ENCODE measurements at regions not wholly inside any gene's neighbourhood (a gene's known extent, or its start where the extent isn't known, plus 50 kb on each side); places are given as distances from the start of the nearest gene placed in this dataset.

DNA sequence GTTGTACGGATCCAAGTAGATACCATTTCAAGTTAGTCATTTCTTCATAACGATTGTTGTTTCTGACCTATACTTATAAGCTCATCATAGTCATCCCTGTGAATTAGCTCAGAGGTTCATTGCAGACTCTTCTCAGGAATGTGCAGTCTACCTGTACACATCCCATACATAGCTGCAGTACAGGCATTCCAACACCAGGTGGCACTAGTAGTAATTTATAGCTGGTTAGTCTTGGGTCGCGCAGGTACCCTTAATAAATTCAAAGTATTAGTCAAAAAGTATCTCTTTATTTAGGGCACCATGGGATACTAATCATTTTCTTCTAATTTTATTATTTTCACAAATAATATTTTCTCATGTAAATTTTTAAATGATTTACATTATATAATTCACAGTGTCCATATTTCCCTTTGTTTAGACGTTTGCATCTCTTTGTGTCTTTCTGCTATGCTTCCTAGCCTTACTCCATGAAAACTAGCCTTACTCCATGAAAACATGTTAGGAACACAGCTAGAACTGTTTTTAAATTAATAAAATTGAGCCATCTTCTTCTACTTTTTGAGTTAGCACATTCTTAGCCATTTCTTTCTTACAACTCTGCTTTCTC is 128.6 kb upstream of the FAM83B start:
- peak in 1 of 2 experiments; percentile 13 for DNase-seq (ENCODE audit: low read depth in 2 of 2)

DNA sequence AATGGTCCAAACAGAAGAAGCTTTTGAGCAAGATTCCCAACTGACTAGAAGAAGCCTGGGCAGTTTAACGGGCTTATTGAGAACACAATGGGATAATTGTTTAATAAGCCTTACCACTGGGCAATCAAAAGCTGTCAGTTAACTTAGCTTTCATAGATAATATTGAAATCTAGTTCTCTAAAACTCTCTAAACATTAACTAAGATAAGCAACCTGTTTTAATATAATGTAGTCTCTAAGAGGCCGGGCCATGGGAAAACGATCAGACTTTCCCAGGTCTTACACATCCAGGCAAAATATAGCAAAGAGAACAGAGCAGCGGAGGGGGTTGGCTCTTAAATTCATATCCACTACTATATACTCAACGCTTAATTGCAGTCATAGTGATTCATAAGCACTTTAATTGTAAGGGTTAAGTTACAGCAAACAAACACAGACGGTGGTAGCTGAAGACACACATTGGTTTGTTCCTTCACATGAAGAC is 128.0 kb upstream of the FAM83B start:
- DNase-seq (ENCODE audit: low read depth in 2 of 2), result no peak

DNA sequence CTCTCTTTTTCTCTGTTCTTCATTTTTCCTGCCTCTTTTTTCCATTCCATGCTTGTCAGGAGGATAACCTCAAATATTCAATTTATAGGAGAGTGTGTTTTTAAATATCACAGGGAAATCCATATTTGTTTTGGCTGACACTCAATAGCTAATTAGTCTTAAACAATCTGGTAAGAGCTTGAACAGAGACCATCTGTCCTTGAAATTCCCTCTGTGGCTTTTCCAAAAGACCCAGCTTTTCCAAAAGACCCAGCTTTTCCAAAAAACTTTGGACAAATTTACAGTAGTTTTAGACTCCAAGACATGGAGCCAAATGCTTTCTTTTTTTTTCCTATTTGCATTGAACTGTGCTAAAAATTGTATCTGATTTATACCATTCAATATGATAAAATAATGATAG is 127.4 kb upstream of the FAM83B start:
- peak in 1 of 2 experiments; percentile 4 for DNase-seq (ENCODE audit: low read depth in 2 of 2)

DNA sequence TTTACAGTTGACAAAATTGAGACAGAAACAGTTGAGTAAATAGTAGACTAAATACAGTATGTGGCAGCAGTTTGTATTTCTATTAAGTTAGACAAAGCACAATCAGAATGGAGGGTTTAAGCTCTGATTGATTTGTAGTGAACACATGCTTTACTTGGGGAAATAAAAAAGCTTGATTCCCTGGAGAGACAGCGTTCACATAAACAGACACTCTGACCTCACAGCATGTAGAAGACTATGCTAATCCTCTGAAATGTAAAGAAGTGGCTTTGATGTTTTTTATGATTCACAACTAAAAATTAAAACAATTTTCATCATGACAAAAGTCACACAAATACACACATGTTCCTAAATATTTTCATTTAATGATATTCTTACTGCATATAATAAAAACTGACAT is 126.9 kb upstream of the FAM83B start:
- peak in 1 of 2 experiments; percentile 3 for DNase-seq (ENCODE audit: low read depth in 2 of 2)

DNA sequence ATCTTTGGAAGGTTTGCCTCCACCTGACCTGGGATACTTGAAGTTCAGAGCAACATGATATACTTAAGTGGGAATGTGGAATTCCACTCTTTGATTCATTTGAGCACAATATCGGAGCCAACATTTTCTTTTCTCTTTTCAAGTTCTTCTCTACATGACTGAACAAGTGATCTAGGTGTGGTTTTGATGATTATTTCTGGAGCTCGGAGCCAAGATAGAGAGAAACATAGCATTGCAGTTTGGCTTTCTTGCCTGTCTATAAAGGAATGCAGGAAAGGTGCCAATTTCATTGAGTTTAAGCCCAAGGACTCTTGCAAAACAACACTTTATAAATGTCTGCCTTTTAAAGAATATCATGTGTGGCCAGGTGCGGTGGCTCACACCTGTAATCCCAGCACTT is 124.2 kb upstream of the FAM83B start:
- DNase-seq (ENCODE audit: low read depth in 2 of 2), result no peak

DNA sequence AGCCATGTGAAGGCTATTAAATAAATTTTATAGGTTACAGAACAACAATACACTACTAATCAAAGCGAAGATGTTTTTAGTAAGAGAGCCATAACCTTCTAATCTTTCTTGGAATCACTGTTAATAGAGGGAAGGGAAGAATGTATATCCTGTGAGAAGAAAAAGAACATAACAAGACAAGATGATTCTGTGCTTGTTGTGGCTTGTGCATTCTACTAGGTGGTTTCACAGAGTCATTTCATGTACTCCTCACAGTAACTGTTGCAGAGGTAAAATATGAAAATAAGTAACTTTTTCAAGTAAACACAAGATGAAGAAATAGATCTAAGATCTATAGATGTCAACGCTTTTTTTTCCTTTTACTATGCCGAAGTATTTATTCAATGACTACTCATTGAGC is 116.9 kb upstream of the FAM83B start:
- DNase-seq (ENCODE audit: low read depth in 2 of 2), result no peak

DNA sequence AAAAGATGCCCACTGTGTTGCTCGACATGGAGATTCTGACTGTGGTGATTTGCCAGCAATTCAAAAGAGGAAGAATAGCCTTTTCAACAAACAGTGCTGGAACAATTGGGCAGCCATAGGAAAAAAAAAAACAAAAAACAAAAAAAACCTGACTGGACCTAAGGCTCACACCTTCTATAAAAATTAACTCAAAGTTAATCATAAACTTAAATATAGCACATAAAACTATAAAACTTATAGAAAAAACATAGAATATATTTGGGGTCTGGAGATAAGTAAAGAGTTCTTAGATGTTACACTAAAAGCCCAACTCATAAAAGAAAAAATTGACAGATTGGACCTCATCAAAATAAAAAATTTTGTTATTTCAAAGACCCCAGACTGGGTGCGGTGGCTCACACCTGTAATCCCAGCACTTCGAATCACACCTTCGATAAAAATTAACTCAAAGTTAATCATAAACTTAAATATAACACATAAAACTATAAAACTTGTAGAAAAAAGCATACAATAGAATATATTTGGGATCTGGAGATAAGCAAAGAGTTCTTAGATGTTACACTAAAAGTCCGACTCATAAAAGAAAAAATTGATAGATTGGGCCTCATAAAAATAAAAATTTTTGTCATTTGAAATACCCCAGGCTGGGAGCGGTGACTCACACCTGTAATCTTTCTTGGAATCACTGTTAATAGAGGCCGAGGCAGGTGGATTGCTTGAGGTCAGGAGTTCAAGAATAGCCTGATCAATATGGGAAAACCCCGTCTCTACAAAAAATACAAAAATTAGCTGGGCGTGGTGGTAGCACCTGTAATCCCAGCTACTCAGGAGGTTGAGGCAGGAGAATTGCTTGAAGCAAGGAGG is 115.6 kb upstream of the FAM83B start:
- DNase-seq (ENCODE audit: low read depth in 2 of 2), result no peak

DNA sequence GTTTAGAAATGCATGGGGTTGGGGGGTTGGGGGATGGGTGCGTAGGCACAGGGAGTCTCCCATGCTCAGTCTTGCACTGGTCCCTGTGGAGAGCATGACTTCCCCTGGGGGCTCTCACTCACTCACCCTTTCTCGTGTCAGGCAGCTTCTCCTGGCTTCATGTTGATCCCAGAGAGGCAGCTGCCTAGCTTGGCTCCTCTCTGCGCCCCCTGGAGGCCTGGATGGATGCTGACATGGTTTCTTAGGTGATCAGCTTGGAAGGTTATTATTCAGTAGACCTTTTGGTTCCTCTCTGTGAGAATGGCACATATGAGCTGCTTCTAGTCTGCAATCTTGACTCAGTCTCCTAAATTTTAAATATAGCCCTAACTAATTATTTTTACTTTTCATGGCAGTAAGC is 109.3 kb upstream of the FAM83B start:
- no peak for DNase-seq (ENCODE audit: low read depth in 2 of 2)

DNA sequence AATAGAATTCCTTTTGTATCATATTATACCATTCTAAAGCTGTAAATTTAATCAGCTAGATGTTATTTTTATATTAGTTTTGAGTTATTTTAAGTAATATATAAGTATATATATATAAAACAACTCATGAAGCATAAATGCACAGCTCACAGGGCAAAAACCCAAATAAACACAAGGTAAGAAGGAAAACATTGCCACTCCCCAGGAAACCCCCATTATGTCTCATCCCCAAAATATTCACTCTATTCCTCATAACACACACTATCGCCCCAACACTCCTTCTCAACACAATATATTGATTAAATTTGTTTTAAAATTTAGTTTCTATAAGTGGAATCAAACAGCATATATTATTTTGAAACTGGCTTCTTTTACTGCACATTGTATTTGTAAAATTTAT is 98.6 kb upstream of the FAM83B start:
- no peak for DNase-seq (ENCODE audit: low read depth in 2 of 2)

DNA sequence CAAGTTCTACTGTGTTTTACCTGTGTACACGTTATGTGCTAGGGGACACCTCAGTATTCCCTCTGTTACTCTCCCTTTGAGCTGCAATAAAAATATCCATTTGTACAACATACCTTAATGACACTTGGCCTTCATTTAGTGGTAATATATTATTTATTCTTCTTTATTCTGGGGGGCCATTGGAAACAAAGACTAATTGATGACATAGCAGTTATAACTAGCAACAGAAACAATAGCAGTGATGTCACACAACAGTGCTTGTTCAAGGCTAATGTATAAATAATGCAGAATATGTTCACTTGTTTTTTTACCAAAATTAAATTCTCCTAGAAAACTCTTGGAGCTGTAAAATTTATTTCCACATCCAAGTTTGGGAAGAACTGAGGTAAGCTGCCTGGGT is 92.2 kb upstream of the FAM83B start:
- no peak for DNase-seq (ENCODE audit: low read depth in 2 of 2)

DNA sequence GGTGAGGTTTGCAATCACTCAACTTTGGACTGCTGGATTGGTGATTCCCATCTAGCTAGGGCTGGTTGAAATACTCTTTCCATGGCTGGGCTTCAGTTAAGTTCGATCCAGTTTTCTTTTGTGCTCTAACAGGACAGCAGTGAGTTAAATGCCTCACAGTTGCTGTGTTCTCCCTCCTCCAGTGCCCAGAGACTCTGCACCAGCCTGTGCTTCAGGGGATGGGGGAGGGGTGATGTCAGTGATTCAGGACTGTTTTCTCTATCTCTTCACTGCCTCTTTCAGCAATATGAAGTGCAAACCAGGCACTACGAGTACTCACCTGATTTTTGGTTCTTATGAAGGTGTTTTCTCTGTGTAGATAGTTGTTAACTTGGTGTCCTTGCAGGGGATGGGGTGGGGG is 88.2 kb upstream of the FAM83B start:
- DNase-seq (ENCODE audit: low read depth in 2 of 2), result no peak

DNA sequence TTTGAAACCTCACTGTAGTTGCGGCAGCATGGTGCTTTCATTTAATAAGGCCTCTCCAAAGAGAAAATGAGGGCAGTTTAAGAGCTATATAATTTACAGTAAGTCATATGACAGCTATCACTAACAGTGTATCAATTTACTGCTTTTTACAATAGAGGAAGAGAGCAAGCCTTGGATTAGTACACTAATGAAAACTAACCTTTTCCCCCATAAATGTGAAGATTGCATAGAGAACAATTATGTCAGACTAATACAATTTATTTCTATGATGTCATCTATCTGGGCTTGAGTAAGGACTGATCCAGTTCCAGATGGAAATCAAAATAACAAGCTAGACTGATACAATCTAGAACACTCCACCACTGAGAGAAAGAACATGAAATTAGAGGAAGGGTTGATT is 78.1 kb upstream of the FAM83B start:
- no peak for DNase-seq (ENCODE audit: low read depth in 2 of 2)

DNA sequence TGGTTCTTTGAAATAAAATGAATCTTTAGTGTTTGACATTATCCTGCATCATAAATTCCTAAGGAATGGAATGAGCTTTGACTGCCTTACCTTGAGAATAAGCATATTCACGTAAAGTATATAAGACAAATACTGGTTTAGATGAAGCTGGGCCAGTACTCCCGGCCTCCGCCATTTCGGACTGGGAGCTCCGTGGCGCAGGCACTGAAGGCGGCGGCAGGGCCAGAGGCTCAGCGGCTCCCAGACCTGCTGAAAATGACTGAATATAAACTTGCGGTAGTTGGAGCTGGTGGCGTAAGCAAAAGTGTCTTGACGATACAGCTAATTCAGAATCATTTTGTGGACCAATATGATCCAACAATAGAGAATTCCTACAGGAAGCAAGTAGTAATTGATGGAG is 76.2 kb upstream of the FAM83B start:
- no peak for DNase-seq (ENCODE audit: low read depth in 2 of 2)

DNA sequence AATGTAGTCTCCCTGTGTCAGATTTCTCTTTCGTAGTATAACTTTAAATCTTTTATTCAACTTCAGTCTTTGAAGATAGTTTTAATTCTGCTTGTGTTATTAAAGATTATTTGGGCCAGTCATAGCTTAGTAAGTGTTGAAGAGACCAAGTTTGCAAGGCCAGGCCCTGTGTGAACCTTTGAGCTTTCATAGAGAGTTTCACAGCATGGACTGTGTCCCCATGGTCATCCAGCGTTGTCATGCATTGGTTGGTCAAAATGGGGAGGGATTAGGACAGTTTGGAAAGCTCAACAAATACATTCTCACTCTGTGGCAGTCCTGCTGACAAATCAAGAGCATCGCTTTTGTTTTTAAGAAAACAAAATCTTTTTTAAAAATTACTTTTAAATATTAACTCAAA is 74.6 kb upstream of the FAM83B start:
- DNase-seq (ENCODE audit: low read depth in 2 of 2), result no peak

DNA sequence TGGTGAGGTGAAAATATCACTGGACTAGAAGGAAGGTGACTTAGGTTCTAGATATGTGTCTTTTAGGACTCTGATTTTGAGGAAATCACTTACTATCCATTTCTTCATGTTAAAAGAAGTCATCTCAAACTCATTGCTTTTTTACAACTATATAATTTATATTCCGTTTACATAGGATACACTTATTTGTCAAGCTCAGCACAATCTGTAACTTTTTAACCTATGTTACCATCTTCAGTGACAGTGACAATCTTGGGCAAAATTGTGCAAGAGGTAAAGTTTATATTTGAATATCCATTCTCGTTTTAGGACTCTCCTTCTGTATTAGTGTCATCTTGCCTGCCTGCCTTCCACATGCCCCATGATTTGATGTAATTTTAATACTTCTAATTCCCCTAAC is 74.0 kb upstream of the FAM83B start:
- DNase-seq (ENCODE audit: low read depth in 2 of 2), result no peak

DNA sequence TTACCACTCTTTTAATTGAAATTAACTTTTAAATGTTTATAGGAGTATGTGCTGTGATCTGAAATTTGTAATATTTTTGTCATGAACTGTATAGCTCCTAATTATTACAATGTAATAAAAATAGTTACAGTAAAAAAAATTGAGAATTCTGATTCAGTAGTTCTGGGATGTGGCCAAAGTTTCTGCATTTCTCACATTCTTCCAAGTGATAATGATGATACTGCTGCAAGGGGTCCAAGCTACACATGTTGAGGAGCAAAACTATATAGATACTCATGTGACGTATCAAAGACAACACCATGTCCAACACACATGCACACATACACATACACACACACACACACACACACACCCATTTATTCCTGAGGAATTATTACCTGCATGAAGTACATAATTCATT is 71.0 kb upstream of the FAM83B start:
- peak; percentile 48 to 55 for DNase-seq (ENCODE audit: low read depth in 2 of 2)

DNA sequence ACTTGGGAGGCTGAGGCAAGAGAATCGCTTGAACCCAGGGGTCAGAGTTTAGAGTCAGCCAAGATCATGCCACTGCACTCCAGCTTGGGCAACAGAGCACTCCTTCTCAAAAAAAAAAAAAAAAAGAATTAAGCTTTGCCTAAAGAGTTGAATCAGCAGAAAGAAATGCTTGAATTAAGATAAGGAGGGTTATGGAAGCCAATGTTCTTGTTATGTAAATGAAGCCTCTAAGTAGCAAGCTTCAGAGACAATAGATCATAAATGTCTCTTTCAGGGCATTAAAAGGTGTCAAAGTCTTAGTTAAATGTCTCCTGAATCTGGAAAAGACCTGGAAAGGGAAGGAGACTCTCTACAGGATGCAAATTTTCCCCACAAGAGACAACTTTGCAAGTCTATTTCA is 69.7 kb upstream of the FAM83B start:
- no peak for DNase-seq (ENCODE audit: low read depth in 2 of 2)

DNA sequence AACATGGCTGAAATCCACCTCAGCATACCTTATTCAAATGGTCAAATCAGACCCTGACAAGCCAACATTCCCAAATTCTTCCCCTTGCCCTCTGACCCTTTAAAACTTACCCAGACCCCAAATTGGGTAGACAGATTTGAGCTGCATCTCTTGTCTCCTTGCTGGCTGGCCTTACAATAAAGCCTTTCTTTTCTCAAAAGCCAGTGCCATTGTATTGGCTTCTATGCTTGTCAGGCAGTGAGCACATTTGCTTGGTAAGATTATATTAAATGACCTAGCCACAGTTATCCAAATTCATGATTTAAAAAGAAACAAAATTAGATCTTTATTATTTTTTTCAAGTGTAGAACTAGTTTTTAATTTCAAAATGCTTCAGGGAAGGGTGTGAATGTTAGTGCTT is 67.8 kb upstream of the FAM83B start:
- no peak for DNase-seq (ENCODE audit: low read depth in 2 of 2)

DNA sequence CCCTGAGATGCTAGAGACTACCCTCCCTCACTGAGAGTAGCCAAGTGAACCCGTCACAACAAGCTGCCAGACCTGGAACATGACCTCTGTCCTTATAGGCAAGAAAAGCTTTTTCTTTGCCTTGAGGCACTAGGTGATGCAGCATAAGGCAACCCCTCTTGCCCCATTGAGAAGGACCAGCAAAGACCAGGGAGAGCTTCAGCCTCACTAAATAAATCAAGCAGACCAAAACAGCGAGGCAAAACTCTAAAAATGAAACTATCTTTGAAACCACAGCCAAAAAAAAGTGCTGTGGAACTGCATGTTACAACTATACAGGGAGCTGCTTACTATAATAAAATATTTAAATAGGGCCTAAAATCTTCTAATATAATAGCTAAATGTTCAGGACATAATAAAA is 62.6 kb upstream of the FAM83B start:
- no peak for DNase-seq (ENCODE audit: low read depth in 2 of 2)

DNA sequence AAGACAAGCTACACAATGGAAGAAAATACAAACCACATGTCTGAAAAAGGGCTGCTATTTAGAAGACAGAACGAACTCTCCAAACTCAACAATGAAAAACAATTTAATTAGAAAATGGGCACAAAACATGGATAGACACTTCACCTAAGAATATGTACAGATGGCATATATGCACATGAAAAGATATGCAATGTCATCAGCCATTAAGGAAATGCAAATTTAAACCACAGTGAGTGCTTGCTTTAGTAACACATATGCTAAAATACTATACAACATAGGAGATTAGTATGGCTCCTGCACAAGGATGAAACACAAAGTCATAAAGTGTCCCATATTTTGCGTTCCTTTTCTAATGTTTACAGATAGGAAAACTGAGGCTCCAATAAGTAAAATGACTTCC is 60.4 kb upstream of the FAM83B start:
- DNase-seq (ENCODE audit: low read depth in 2 of 2), result no peak

DNA sequence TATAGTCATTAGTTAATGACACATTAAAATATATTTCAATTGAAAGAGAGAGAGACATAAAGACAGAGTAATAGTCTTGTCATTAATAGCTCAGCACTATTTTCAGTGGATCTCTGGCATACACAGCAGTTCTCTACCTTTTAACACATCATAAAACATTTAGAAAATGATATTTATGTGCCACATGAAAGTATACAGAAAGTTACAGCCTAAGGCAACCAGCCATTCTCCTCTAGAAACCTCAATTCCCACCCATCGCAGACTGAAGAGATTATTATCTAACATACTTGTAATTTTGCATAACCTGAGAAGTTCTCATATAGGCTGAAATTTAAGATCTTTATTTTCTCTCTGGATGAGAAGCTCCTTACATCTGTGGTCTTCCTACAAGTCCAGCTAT is 58.7 kb upstream of the FAM83B start:
- DNase-seq (ENCODE audit: low read depth in 2 of 2), result peak; percentile 26 to 31

All from fibroblast of skin of left quadriceps (primary cell).